ENCODE measurements at regions not wholly inside any gene's neighbourhood (a gene's known extent, or its start where the extent isn't known, plus 50 kb on each side); places are given as distances from the start of the nearest gene placed in this dataset.

DNA sequence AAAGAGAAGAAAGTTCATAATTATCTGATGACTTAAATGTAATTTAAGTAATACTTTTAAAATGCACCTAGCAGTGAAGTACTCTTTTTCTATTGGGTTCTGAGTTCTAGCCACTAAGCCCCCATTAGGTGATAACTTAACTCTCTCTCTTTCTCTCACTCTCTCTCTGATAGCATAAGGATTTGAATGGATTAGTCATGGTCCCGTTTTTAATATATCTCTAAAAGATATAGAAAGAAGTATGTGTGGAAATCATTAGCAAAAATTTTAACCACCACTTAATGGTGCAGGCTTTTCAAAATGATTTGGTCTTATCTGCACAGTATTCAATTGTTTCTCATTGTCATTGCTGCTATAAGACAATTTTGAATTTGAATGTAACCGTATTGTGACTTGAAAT is 78.2 kb downstream of the RWDD3 start:
- TF ChIP-seq CTCF (IDR thresholded peaks at IDR 0.05; ENCODE audit: insufficient read depth, low read depth, low read length): no peak
- TF ChIP-seq EZH2 (IDR thresholded peaks at IDR 0.05; ENCODE audit: insufficient read depth, low read length): no peak

Data from astrocyte (in vitro differentiated cells and primary cell).